GM18909 (cell line): ENCODE measurements at regions not wholly inside any gene's neighbourhood (a gene's known extent, or its start where the extent isn't known, plus 50 kb on each side); places are given as distances from the start of the nearest gene placed in this dataset.

Source experiments
- ATAC-seq: cut with Tn5 transposase; IDR thresholded peaks from one replicate; pipeline ENCODE4 v1.9.1; 2021; ENCODE audit warnings: mild to moderate bottlenecking; ENCODE audit not compliant: unreplicated experiment, poor library complexity

GRCh38 chr12:115730975-115731541, 546.4 kb downstream of the MED13L start:
- ATAC-seq = no peak

- ATAC-seq = no peak
These were observed 550.8 kb downstream of the MED13L start for GRCh38 chr12:115726691-115727090.

GRCh38 chr12:115722181-115722580, 555.3 kb downstream of the MED13L start:
- ATAC-seq = no peak

GRCh38 chr12:115716551-115716950, 560.9 kb downstream of the MED13L start:
- ATAC-seq = no peak

GRCh38 chr12:115712676-115713075, 564.8 kb downstream of the MED13L start:
- no peak for ATAC-seq

GRCh38 chr12:115710104-115710564, 567.4 kb downstream of the MED13L start:
- ATAC-seq = no peak

GRCh38 chr12:115709540-115710011, 567.9 kb downstream of the MED13L start:
- no peak for ATAC-seq

DNA sequence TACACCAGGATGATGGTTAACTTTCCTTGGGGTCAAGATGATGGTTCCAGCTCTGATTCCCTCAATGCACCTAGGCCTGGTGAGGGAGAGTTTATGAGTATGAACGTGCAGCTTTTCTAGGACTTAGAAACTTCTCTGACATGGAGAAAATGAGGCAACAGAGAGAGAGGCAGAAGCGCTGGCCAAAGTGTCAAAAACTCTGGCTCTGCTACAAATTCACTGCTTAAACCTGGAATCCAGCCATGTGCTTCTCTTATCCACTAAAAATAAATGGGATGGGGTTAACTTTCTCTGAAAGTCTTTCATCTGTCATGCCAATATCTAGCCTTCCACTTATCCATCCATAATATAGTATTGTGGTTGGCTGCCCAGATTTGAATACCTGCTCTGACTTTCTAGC, 568.7 kb downstream of the MED13L start:
- ATAC-seq = no peak

GRCh38 chr12:115700896-115701465, 576.5 kb downstream of the MED13L start:
- ATAC-seq = no peak

DNA sequence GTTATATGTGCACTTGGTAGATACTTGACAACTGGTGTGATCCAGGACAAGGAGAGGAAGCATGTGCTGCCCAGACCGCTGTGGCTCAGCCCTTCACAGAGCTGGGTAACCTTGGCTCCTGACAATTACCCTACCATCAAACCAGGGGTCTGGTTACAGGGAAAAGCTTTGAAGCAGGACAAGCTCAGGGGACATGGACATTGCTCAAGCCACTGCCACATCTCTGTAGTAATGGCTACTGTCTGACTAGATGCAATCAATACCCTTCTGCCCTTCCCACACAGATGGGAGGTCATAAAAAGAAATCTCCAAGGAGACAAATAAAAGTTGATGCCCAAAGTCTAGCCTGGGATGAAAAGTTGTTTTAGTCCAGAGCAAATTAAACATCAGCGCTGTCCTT, 577.4 kb downstream of the MED13L start:
- ATAC-seq = no peak

- no peak for ATAC-seq
These were observed 579.2 kb downstream of the MED13L start for GRCh38 chr12:115698257-115698656.

- no peak for ATAC-seq
These were observed 580.2 kb downstream of the MED13L start for GRCh38 chr12:115697340-115697739.

GRCh38 chr12:115694564-115694963, 582.9 kb downstream of the MED13L start:
- no peak for ATAC-seq

GRCh38 chr12:115693970-115694369, 583.5 kb downstream of the MED13L start:
- ATAC-seq = no peak

DNA sequence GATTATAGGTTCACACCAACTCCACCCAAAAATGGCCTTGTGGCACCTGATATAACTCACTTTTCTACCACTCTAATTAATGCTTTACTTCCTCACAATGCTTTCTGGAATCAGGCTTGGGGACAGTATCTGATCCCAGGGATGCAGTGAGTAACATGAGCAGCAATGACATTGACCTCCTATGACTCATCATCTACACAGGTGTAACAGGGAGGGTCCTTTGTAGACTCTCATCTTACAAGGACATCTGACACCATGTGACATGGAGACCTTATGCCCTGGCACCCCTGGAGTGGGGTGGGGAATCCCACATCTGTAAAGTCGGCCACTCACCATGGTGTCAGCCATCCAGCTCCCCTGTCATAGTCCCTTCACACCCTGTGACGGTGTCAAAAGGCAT, 586.4 kb downstream of the MED13L start:
- ATAC-seq = no peak

- no peak for ATAC-seq
These were observed 590.4 kb downstream of the MED13L start for GRCh38 chr12:115687094-115687493.

DNA sequence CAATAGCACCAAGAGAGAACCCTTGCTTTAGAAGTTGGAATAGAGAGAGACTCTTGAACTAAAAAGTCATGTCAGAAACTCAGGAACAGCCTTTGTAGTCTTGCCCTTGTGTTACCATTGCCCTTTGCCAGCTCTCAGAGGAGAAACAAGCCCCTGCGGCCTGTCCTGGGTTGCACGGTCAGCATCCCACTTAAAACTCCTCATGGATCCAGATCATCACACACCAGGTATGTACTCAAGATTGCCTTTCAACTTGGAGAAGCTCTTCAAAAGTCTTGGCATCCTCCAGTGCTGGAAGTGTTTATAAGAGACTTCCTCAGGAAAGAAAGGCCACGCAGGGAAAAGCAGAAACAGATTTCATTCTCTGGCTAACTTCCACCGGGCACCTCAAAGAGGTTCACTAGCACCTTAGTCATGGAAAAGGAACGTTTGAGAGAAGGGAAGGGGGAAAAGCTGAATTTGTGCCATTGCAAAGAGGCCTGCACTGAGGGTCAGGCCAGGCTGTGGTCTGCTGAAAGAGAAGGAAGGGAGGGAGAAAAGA, 594.2 kb downstream of the MED13L start:
- ATAC-seq = no peak

DNA sequence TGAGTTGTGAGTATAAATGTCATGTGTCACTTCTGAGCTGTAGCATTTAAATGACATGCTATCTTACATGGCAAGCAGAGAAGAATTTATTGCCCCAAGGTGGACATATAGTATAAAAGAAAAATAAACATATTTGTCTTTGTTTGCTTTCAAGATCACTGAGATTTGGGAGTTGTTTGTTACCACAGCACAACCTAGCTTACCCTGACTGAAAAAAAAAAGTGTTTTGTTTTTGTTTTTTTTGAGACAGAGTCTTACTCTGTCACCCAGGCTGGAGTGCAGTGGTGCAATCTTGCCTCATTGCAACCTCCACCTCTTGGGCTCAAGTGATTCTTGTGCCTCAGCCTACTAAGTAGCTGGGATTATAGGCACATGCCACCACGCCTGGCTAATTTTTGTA, 596.5 kb downstream of the MED13L start:
- ATAC-seq = no peak

GRCh38 chr12:115672506-115673080, 604.9 kb downstream of the MED13L start:
- no peak for ATAC-seq

DNA sequence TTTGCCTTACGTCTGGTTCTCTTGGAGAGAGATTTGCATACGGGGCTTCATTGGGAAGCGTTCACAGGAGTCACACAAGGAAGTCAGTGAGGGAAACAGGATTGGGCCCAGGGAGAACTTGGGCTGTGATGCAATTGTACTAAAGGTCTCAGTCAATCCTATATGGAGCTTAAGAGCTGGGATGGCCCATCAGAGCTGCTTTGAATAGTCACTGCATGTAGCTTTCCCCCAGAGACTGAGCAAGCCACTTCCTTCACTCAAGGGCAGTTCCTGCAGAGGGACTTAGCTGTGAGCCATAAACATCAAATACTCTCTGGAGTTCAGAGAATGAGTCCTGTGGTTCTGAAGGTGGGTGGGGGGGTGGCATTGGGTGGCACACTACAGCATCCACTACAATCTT, 605.4 kb downstream of the MED13L start:
- ATAC-seq = no peak

DNA sequence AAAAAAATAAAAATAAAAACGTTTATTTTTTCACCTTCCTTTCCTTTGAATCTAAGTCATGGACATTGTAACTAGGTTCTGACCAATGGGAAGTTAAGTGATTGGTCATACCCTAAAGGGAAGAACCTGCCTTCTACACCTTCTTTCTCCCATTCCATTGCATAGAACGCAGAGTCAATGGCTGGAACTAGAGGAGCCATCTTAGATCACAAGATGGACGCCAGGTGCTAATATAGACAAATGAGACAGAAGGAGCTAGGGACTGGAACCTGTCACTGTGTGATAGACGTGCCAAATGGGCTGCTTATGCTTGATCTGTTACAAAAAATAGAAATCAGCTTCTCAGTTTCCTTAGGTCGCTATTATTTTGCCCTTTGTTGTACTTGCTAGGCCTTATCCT, 606.6 kb downstream of the MED13L start:
- ATAC-seq = no peak

DNA sequence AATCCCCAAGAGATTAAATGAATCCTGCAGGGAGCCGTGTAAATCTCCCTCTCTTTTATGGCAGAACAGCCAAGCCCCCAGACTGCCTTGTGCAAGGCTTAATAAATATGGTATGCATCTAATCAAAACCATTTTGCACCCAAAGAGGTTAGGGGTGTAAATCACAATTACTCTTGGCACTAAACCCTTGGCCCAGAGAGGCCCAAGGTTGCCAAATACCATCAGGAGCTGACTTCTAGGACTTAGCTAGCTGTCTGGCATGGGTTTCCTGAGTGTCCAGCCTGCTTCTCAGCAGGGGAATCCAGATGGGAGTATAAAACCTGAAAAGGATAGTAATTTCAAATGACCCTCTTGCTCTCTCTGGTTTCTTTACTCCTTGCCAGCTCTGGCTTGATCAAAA, 610.4 kb downstream of the MED13L start:
- no peak for ATAC-seq
